Type B pancreatic cell (in vitro differentiated cells): ENCODE measurements at regions not wholly inside any gene's neighbourhood (a gene's known extent, or its start where the extent isn't known, plus 50 kb on each side); places are given as distances from the start of the nearest gene placed in this dataset.

Experiments used
- DNase-seq: peaks from one replicate; pipeline ENCODE4 v3.0.0; 2021; ENCODE audit warnings: mixed read lengths; ENCODE audit not compliant: unreplicated experiment; ENCODE audit errors: extremely low spot score
- H3K27ac Mint-ChIP-seq: 2 replicates; pipeline ENCODE4 v1.8.0; 2021; ENCODE audit warnings: mild to moderate bottlenecking, mixed read lengths
- H3K27me3 Mint-ChIP-seq: 2 replicates; pipeline ENCODE4 v1.8.0; 2021; ENCODE audit warnings: mixed read lengths
- H3K36me3 Mint-ChIP-seq: 2 replicates; pipeline ENCODE4 v1.8.0; 2021; ENCODE audit warnings: mixed read lengths
- H3K4me1 Mint-ChIP-seq: one replicate; pipeline ENCODE4 v1.8.0; 2021; ENCODE audit warnings: mixed read lengths; ENCODE audit not compliant: unreplicated experiment
- H3K4me3 Mint-ChIP-seq: 2 replicates; pipeline ENCODE4 v1.8.0; 2021; ENCODE audit warnings: mild to moderate bottlenecking, mixed read lengths
- H3K9me3 Mint-ChIP-seq: 2 replicates; pipeline ENCODE4 v1.8.0; 2021; ENCODE audit warnings: mixed read lengths
- TF ChIP-seq, protein P1 (sequence below): fragments of 200-600 bp; sonication (generic); conservative IDR thresholded peaks from 2 replicates; pipeline ENCODE4 v1.5.0; 2021; ENCODE audit warnings: antibody characterized with exemption, mild to moderate bottlenecking

DNA sequence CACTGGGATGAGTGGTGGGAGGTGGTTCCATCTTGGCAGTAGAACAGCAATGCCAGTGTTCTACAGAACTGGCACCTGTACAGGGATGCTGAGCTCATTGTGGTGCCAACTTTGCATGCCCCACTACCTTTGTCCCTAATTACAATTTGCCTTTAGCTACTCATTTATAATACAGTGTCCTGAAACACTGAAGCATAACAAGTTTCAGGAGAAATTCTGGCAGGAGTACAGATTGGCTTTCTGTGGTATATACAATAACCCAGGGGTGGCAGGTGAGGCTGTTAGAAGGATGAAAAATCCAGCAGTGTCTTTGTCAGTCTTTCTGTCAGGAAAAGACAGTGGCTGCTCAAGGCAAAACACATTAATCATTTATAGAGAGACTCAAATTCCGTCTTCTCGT, 240.3 kb downstream of the FAM76B start:
- no peak for DNase-seq
- H3K36me3 Mint-ChIP-seq = no peaks in the 10 kb centered on the region
- H3K4me3 Mint-ChIP-seq = no peak overlapping the region
- H3K27ac Mint-ChIP-seq = no peak overlapping the region
- TF ChIP-seq, protein P1, sequence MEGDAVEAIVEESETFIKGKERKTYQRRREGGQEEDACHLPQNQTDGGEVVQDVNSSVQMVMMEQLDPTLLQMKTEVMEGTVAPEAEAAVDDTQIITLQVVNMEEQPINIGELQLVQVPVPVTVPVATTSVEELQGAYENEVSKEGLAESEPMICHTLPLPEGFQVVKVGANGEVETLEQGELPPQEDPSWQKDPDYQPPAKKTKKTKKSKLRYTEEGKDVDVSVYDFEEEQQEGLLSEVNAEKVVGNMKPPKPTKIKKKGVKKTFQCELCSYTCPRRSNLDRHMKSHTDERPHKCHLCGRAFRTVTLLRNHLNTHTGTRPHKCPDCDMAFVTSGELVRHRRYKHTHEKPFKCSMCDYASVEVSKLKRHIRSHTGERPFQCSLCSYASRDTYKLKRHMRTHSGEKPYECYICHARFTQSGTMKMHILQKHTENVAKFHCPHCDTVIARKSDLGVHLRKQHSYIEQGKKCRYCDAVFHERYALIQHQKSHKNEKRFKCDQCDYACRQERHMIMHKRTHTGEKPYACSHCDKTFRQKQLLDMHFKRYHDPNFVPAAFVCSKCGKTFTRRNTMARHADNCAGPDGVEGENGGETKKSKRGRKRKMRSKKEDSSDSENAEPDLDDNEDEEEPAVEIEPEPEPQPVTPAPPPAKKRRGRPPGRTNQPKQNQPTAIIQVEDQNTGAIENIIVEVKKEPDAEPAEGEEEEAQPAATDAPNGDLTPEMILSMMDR = no peak
- no peaks in the 10 kb centered on the region for H3K9me3 Mint-ChIP-seq
- peaks cover 5% of the 10 kb centered on the region for H3K4me1 Mint-ChIP-seq
- peaks cover 8% of the 10 kb centered on the region for H3K27me3 Mint-ChIP-seq

DNA sequence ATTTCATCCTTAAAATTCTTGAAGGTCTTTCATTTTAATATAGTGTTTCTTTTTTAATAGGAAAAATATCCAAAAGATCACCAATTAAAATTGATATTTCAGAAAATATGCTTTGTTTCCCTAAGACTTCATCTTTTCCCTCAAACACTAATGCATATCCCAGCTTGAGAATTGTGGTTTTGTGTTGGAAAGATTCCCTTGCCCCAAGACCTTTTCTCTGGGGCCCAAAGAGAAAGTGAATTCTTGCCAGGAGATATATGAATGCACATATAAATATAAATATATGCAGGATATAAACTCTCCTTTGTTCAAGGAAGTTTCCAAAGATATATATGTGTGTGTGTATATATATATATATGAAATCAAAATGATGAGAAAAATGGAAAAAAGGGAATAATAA, 241.2 kb downstream of the FAM76B start:
- Mint-ChIP-seq H3K27me3 (peaks cover 8% of the 10 kb centered on the region), H3K4me3 (no peak overlapping the region), H3K9me3 (no peaks in the 10 kb centered on the region), H3K27ac (no peak overlapping the region), H3K4me1 (peaks cover 5% of the 10 kb centered on the region), H3K36me3 (no peaks in the 10 kb centered on the region)
- TF ChIP-seq, protein P1 = no peak
- DNase-seq = no peak

DNA sequence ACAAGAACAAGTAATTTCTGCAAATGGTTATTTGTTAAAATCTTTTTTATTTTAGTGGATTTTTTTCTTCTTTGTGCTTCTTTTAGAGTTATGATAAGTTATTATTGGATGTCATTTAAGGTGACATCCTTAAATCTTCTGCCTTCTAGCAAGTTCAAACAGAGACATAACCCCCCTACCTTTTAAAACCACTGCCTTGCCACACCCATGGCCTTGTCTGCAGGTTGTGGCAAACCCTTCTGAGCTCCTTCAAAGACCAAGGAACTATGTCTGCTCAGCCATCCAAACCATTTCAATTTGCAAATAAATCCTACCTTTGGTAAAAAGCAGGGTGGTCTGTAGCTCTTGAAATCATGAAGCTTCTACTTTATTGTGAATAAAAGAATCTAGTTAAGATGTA, 241.6 kb downstream of the FAM76B start:
- Mint-ChIP-seq H3K4me3 (no peak overlapping the region), H3K4me1 (peaks cover 5% of the 10 kb centered on the region)

DNA sequence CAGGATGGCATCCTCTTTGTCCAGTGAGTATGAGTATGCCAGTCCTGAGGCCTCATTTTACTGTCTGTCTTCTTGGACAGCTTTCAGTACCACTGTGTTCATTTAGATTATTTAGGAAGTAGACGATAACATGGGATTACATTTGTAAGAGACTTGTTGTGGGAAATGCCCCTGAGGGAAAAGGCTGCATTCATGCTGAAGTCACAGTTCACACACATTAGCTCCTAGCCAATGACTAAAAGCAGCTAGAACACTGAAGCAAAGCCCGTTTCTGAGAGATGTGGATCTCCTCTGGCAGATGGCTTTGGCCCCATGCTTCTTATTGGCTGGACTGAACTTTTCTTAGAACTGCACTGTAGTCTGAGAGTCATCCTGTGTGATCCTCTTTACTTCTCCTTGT, 242.4 kb downstream of the FAM76B start:
- H3K4me3 Mint-ChIP-seq = no peak overlapping the region
- no peak overlapping the region for H3K27ac Mint-ChIP-seq
- peaks cover 5% of the 10 kb centered on the region for H3K4me1 Mint-ChIP-seq
- no peaks in the 10 kb centered on the region for H3K36me3 Mint-ChIP-seq
- no peak for DNase-seq
- peaks cover 8% of the 10 kb centered on the region for H3K27me3 Mint-ChIP-seq
- no peaks in the 10 kb centered on the region for H3K9me3 Mint-ChIP-seq
- TF ChIP-seq, protein P1 = no peak

More for the DNA sequence above, 241.6 kb downstream of the FAM76B start:
- DNase-seq = no peak
- peaks cover 8% of the 10 kb centered on the region for H3K27me3 Mint-ChIP-seq
- no peaks in the 10 kb centered on the region for H3K36me3 Mint-ChIP-seq
- no peak overlapping the region for H3K27ac Mint-ChIP-seq
- H3K9me3 Mint-ChIP-seq = no peaks in the 10 kb centered on the region
- TF ChIP-seq, protein P1 = no peak

DNA sequence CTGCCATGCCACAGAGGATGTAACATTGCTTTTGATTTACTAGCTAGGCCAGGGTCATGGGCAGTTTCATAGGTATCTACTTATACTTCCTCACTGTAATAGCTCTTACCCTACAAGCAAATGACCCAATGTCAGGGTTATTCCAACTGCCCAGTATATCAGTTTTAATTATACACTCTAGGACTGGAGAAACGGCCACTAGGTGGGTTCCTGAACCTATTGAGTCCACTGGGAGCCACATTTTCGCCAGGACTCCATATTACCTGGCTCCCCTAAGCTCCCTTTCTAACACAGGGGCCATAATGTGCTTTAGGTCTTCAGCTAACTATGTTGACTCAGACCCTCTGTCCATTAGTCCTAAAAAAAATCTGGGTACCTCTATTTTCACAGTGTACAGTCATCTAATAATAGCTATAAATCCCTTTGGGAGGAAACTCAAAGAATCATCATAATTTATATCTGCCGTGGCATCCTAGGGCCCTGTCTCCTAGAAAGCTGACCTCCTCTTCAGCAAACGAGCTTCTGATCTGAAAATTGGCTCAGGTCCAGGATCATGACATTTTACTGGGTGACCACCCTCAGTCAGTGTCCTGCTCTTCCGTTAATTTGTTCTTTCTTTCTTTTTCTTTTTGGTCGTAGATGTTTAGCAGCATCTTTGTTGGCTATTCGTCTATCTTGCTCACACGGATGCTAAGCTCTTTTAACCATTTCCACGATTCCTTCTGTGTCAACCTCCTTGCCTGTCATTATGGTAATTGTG, 244.3 kb downstream of the FAM76B start:
- Mint-ChIP-seq H3K36me3 (no peaks in the 10 kb centered on the region), H3K27ac (no peak overlapping the region), H3K27me3 (peaks cover 5% of the 10 kb centered on the region), H3K4me3 (no peak overlapping the region), H3K4me1 (peaks cover 5% of the 10 kb centered on the region), H3K9me3 (no peaks in the 10 kb centered on the region)
- DNase-seq = no peak
- TF ChIP-seq, protein P1 = peak; percentile 28
